Stimulated activated naive CD8-positive, alpha-beta T cell treated with anti-CD3 and anti-CD28 coated beads, Interleukin-15, amount 100 ng/mL, for 72 hours (primary cell): ENCODE measurements at regions not wholly inside any gene's neighbourhood (a gene's known extent, or its start where the extent isn't known, plus 50 kb on each side); places are given as distances from the start of the nearest gene placed in this dataset.

ENCODE experiments used
- ATAC-seq: fragments of 150-1000 bp; cut with Tn5 transposase; 2 replicates; pipeline ENCODE4 v1.10.0; 2021; ENCODE audit warnings: mild to moderate bottlenecking, moderate library complexity
- DNase-seq, 2 donors: peaks; one replicate each; pipeline ENCODE4 v3.0.0; 2021 to 2022
- H3K27ac Mint-ChIP-seq, 2 donors: one replicate each; pipeline ENCODE4 v1.8.0; 2022; ENCODE audit warnings: mild to moderate bottlenecking in 2 of 2, mixed read lengths in 2 of 2, moderate library complexity in 2 of 2
- H3K27me3 Mint-ChIP-seq: one replicate; pipeline ENCODE4 v1.8.0; 2022; ENCODE audit warnings: mixed read lengths
- H3K4me1 Mint-ChIP-seq: one replicate; pipeline ENCODE4 v1.8.0; 2022; ENCODE audit warnings: mild to moderate bottlenecking, mixed read lengths
- H3K4me3 Mint-ChIP-seq, 2 donors: one replicate each; pipeline ENCODE4 v1.8.0; 2022; ENCODE audit warnings: mild to moderate bottlenecking in 2 of 2, mixed read lengths in 2 of 2, moderate library complexity in 1 of 2
- H3K9me3 Mint-ChIP-seq, 2 donors: one replicate each; pipeline ENCODE4 v1.8.0; 2022; ENCODE audit warnings: mixed read lengths in 2 of 2

GRCh38 chr3:74469151-74469550 is 145.3 kb downstream of the CNTN3 start:
- ATAC-seq (no peak), DNase-seq (no peak)
- H3K4me1 Mint-ChIP-seq, result no peaks in the 10 kb centered on the region
- no peak overlapping the region for H3K27ac Mint-ChIP-seq
- H3K27me3 Mint-ChIP-seq, result no peaks in the 10 kb centered on the region
- H3K9me3 Mint-ChIP-seq, result peaks cover 16 to 20% of the 10 kb centered on the region in 2 donors
- no peak overlapping the region for H3K4me3 Mint-ChIP-seq

GRCh38 chr3:74465715-74466410 is 148.6 kb downstream of the CNTN3 start:
- Mint-ChIP-seq H3K27me3 (no peaks in the 10 kb centered on the region), H3K4me1 (no peaks in the 10 kb centered on the region), H3K9me3 (peaks cover 8 to 24% of the 10 kb centered on the region in 2 donors), H3K27ac (peak overlapping the region in 1 of 2 donors; percentile 64), H3K4me3 (no peak overlapping the region)
- DNase-seq (no peak), ATAC-seq (no peak)

GRCh38 chr3:74463515-74463914 is 150.9 kb downstream of the CNTN3 start:
- no peaks in the 10 kb centered on the region for H3K27me3 Mint-ChIP-seq
- H3K4me3 Mint-ChIP-seq, result no peak overlapping the region
- H3K4me1 Mint-ChIP-seq, result no peaks in the 10 kb centered on the region
- H3K9me3 Mint-ChIP-seq, result peaks cover 18 to 23% of the 10 kb centered on the region in 2 donors
- DNase-seq (no peak), ATAC-seq (no peak)
- no peak overlapping the region for H3K27ac Mint-ChIP-seq

- no peak for ATAC-seq
- H3K27me3 Mint-ChIP-seq, result no peaks in the 10 kb centered on the region
- DNase-seq, result no peak
- H3K4me3 Mint-ChIP-seq, result no peak overlapping the region
- H3K4me1 Mint-ChIP-seq, result no peaks in the 10 kb centered on the region
- no peak overlapping the region for H3K27ac Mint-ChIP-seq
- peaks cover 5 to 10% of the 10 kb centered on the region in 2 donors for H3K9me3 Mint-ChIP-seq
Observed at GRCh38 chr3:74456166-74456565, 158.3 kb downstream of the CNTN3 start.

- Mint-ChIP-seq H3K27me3 (no peaks in the 10 kb centered on the region), H3K27ac (no peak overlapping the region), H3K4me1 (no peaks in the 10 kb centered on the region), H3K9me3 (peaks cover 0 to 11% of the 10 kb centered on the region in 2 donors), H3K4me3 (no peak overlapping the region)
- DNase-seq (no peak), ATAC-seq (no peak)
Observed at GRCh38 chr3:74447221-74447620, 167.2 kb downstream of the CNTN3 start.

- no peak overlapping the region for H3K4me3 Mint-ChIP-seq
- H3K4me1 Mint-ChIP-seq, result no peaks in the 10 kb centered on the region
- no peak for DNase-seq
- H3K27me3 Mint-ChIP-seq, result no peaks in the 10 kb centered on the region
- H3K27ac Mint-ChIP-seq, result no peak overlapping the region
- peaks cover 0 to 14% of the 10 kb centered on the region in 2 donors for H3K9me3 Mint-ChIP-seq
- no peak for ATAC-seq
Observed at GRCh38 chr3:74445541-74445940, 168.9 kb downstream of the CNTN3 start.

GRCh38 chr3:74443102-74443501 is 171.4 kb downstream of the CNTN3 start:
- no peak for ATAC-seq
- H3K4me3 Mint-ChIP-seq, result no peak overlapping the region
- H3K4me1 Mint-ChIP-seq, result no peaks in the 10 kb centered on the region
- peaks cover 0 to 14% of the 10 kb centered on the region in 2 donors for H3K9me3 Mint-ChIP-seq
- H3K27me3 Mint-ChIP-seq, result no peaks in the 10 kb centered on the region
- no peak for DNase-seq
- no peak overlapping the region for H3K27ac Mint-ChIP-seq

- DNase-seq (no peak), ATAC-seq (no peak)
- Mint-ChIP-seq H3K4me1 (no peaks in the 10 kb centered on the region), H3K4me3 (no peak overlapping the region), H3K9me3 (peaks cover 0 to 14% of the 10 kb centered on the region in 2 donors), H3K27ac (no peak overlapping the region), H3K27me3 (no peaks in the 10 kb centered on the region)
Observed at GRCh38 chr3:74442683-74443082, 171.8 kb downstream of the CNTN3 start.

GRCh38 chr3:74442068-74442467 is 172.4 kb downstream of the CNTN3 start:
- ATAC-seq, result no peak
- H3K4me1 Mint-ChIP-seq, result no peaks in the 10 kb centered on the region
- H3K9me3 Mint-ChIP-seq, result peaks cover 0 to 10% of the 10 kb centered on the region in 2 donors
- H3K4me3 Mint-ChIP-seq, result no peak overlapping the region
- no peak for DNase-seq
- H3K27ac Mint-ChIP-seq, result no peak overlapping the region
- H3K27me3 Mint-ChIP-seq, result no peaks in the 10 kb centered on the region

- DNase-seq, result no peak
- no peak for ATAC-seq
- Mint-ChIP-seq H3K4me1 (no peaks in the 10 kb centered on the region), H3K4me3 (no peak overlapping the region), H3K27ac (no peak overlapping the region), H3K27me3 (no peaks in the 10 kb centered on the region), H3K9me3 (peaks cover 9 to 19% of the 10 kb centered on the region in 2 donors)
Observed at GRCh38 chr3:74436184-74436583, 178.3 kb downstream of the CNTN3 start.

GRCh38 chr3:74435631-74436030 is 178.8 kb downstream of the CNTN3 start:
- Mint-ChIP-seq H3K27me3 (no peaks in the 10 kb centered on the region), H3K27ac (no peak overlapping the region), H3K9me3 (peaks cover 9 to 19% of the 10 kb centered on the region in 2 donors), H3K4me3 (no peak overlapping the region), H3K4me1 (no peaks in the 10 kb centered on the region)
- DNase-seq (no peak), ATAC-seq (no peak)

- ATAC-seq, result no peak
Observed at GRCh38 chr3:74434406-74434805, 180.1 kb downstream of the CNTN3 start.

GRCh38 chr3:74426571-74426970 is 187.9 kb downstream of the CNTN3 start:
- Mint-ChIP-seq H3K4me1 (no peaks in the 10 kb centered on the region), H3K27ac (no peak overlapping the region), H3K4me3 (no peak overlapping the region), H3K27me3 (no peaks in the 10 kb centered on the region), H3K9me3 (peaks cover 6 to 30% of the 10 kb centered on the region in 2 donors)
- no peak for ATAC-seq
- DNase-seq, result no peak

More at GRCh38 chr3:74434406-74434805, 180.1 kb downstream of the CNTN3 start:
- Mint-ChIP-seq H3K9me3 (peaks cover 16 to 25% of the 10 kb centered on the region in 2 donors), H3K4me3 (no peak overlapping the region), H3K27me3 (no peaks in the 10 kb centered on the region), H3K4me1 (no peaks in the 10 kb centered on the region), H3K27ac (no peak overlapping the region)
- no peak for DNase-seq

GRCh38 chr3:74423867-74424266 is 190.6 kb downstream of the CNTN3 start:
- H3K4me1 Mint-ChIP-seq, result no peaks in the 10 kb centered on the region
- DNase-seq, result no peak
- no peaks in the 10 kb centered on the region for H3K27me3 Mint-ChIP-seq
- H3K9me3 Mint-ChIP-seq, result peaks cover 0 to 17% of the 10 kb centered on the region in 2 donors
- H3K27ac Mint-ChIP-seq, result no peak overlapping the region
- ATAC-seq, result no peak
- no peak overlapping the region for H3K4me3 Mint-ChIP-seq

- DNase-seq (no peak), ATAC-seq (no peak)
- no peak overlapping the region for H3K27ac Mint-ChIP-seq
- H3K9me3 Mint-ChIP-seq, result peaks cover 0 to 17% of the 10 kb centered on the region in 2 donors
- H3K4me1 Mint-ChIP-seq, result no peaks in the 10 kb centered on the region
- no peak overlapping the region for H3K4me3 Mint-ChIP-seq
- no peaks in the 10 kb centered on the region for H3K27me3 Mint-ChIP-seq
Observed at GRCh38 chr3:74420538-74421124, 193.8 kb downstream of the CNTN3 start.

GRCh38 chr3:74415731-74416130 is 198.7 kb downstream of the CNTN3 start:
- Mint-ChIP-seq H3K9me3 (peaks cover 4 to 6% of the 10 kb centered on the region in 2 donors), H3K4me3 (no peak overlapping the region), H3K27me3 (no peaks in the 10 kb centered on the region), H3K27ac (no peak overlapping the region), H3K4me1 (no peaks in the 10 kb centered on the region)
- DNase-seq (no peak), ATAC-seq (no peak)
